Hepatic stellate cell (primary cell): ENCODE measurements at regions not wholly inside any gene's neighbourhood (a gene's known extent, or its start where the extent isn't known, plus 50 kb on each side); places are given as distances from the start of the nearest gene placed in this dataset.
"Not testable (repeated sequence)": the region's sequence is repeated elsewhere in the genome, so short reads cannot be mapped to it uniquely, and the experiment has no call there.

ENCODE experiments used
- DNase-seq: peaks from one replicate; pipeline ENCODE4 v3.0.0; 2011; ENCODE audit warnings: low spot score

DNA sequence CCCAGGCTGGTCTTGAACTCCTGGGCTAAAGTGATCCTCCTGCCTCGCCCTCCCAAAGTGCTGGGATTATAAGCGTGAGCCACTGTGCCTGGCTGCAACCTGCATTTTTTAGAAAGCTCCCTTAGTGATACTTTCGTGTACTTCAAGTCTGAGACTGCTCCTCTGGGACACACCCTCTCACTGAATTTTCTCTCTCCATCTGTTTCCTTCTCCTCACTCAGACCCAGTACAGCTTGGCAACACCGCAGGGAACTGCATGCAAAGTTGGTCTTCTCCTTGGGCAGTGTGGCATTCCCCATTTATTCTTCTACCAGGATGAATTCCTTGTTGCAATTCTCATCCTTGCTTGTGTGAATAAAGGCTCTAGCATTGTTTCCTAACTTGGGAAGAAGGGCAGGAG is 175.9 kb downstream of the LPIN1 start:
- DNase-seq = no peak

DNA sequence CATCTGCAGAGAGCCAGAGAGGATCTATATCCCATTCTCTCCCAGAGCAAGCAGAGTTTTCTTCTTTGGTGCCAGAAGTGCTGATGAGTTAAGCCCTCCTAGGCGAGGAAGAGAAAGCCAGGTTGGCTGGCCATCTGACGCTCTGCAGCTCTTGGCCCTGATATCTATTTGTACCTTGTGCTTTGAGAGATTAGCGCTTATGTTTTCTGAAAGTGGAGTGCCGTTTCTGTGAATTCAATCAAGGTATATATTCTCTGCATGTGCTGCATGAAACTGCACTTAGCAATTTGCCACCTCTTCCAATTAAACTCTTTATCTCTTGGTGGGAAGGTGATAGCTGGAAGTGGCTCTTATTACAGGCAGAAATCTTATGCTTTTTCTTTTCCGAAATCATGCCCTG is 177.5 kb downstream of the LPIN1 start:
- no peak for DNase-seq

DNA sequence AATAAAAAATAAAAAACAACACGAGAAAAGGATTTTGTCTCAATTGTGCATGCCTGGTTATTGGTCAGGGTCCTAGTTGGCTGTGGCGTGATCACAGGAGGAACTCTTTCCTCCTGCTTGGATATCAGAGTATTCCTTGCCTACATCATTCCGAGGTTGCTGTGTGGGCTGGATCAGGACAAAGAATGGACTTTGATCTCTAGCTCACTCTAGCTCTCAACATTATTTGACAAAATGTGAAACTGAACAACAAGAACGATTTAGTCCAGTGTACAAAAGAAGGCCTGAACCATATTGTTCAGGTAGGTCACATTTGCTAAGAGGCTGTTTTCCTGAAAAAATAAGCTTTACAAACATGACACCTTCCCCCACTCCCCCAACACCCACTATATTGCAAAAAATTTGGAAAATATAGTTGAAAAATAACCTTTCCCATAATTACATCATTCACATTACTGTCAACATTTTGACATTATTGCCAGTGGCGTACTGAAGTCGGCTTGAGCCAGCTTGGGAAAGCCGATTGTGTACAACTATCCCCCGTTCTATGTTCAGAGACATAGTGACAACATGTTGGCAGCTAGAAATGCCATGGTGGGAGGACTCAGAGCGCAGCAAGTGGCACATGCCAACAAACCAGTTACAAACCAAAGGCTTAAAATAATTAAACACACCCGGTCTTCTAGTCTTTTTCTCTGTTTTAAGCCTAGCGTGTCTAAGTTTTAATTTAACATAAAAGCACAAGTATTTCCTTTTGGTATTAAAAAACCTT is 179.0 kb downstream of the LPIN1 start:
- no peak for DNase-seq

DNA sequence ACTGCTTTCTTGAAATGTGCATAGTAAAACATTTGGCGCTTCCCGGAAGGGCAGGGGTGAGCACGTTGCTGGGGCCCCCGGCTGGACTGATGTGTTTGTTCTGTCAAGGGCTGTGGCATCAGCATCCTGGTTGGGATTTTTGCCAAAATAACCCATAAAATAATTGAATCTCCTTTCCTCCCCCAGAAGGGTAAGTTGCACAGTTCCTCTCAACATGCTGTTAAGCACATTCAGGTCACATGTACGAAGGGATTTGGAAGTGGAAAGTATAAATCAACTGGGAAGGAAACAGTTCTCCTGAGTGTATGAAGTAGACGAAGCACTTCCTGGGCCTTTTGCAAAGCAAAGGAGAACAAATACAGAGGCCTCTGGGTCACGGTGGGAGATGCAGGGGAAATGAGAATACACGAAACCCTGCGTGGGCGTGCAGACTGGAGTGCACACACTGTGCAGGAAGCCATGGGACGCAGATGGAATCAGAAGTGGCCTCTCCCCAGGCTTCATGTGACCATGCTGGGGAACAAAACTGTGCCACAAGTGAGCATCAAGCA is 183.9 kb downstream of the LPIN1 start:
- no peak for DNase-seq

DNA sequence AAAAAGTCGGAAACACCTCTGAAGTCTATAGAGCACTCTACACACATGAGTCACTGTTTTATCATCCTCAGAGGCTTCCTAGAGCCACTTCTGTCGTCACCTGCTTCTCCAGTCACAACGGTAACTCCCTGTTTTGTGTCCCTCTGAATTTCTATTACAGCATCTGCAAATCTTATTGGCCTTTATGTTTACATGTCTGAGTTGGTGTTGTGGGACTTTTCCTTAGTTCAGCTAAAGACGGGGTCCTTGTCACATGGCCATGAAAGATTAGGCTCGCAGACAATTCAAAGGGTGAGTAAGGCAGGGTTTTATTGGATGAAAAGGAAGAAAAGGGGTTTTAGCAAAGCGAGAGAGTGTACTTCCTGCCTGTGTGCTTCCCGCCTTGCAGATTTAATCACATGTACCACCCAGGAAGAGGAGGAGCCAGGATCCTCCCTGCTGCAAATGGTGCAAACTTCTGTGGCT is 185.6 kb downstream of the LPIN1 start:
- no peak for DNase-seq

DNA sequence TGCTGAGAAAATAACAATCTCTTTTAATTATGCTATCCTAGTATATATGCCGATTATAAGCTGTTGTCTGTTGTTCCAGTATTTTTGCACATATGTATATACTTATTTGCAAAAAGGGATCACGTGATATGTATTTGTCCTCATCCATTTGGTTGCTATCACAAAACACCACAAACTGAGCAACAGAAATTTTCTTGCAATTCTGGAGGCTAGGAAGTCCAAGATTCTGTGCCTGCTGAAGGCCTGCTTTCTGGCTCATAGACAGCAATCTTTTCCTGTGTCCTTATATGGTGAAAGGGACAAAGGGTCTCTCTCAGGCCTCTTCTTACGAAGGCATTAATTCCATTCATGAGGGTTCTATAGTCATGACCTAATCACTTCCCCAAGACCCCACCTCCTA is 186.5 kb downstream of the LPIN1 start:
- no peak for DNase-seq

DNA sequence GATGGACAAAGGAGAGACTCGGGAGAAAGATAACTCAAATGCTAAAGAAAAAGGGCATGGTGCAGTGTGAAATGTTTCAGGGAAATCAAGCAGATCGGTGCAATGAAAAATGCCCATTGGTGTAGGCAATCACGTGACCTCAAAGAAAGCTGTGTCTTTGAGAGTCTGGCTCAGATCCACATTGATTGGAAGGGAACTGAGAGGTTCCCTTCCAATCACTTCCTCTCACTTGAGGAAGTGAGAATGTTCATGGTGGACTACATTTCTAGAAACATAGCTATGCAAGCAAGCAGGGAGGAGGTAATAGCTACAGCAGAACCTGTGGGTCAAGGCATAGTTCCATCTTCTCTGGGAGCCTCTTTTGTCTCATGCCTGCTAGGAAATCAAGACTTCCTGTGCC is 187.4 kb downstream of the LPIN1 start:
- no peak for DNase-seq

DNA sequence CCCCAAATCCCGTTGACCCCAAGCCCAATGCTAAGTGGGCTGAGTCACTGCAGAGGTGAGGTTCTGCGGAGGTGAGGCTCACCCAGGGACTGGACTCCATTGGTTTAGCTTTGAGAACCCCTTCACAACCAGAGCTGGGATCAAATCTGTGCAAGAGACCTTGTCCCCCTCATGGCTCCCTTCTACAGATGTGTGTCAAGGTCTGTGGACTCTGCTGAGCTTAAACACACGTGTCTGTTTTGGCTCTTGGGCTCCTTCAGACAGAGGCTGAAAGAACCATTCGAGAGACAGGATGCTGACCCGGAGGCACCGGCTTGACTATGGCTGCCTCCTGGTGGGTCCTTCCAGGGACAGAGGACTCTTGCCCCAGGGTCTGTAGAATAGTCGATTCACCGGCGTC is 190.3 kb downstream of the LPIN1 start:
- no peak for DNase-seq

DNA sequence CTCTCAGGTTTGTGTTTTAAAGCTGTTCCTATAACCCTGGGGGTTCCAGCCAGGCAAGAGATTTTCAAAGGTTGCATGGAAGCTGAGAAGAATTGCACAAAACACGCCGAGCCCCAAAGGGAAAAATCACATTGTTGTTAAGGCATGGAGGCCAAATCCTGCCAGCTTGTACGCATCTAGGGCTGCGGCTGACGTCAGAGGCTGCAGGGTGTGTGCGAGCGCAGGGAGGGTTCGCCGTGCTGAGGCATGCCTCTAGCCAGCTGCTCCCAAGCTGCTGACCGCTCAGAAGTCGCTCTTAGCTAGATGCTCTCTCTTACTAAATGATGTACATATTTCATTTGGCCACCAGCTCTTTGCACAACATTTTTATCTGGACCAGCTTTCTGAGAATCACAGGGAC is 191.8 kb downstream of the LPIN1 start:
- DNase-seq = no peak

DNA sequence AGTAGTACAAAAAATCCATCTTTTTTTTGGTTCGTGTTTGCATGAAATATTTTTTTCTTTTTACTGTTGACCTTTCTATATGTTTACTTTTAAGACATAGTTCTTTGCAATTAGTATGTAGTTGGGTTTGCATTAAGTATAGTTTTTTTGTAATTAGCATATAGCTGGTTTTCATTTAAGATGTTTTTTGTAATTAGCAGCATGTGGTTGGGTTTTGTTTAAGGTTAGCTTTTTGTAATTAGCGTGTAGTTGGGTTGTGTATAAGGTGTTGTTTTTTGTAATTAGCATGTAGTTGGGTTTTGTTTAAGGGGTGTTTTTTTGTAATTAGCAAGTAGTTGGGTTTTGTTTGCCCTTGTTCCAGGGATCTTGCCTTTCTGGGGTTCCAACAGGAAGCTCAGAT is 193.1 kb downstream of the LPIN1 start:
- DNase-seq = no peak

DNA sequence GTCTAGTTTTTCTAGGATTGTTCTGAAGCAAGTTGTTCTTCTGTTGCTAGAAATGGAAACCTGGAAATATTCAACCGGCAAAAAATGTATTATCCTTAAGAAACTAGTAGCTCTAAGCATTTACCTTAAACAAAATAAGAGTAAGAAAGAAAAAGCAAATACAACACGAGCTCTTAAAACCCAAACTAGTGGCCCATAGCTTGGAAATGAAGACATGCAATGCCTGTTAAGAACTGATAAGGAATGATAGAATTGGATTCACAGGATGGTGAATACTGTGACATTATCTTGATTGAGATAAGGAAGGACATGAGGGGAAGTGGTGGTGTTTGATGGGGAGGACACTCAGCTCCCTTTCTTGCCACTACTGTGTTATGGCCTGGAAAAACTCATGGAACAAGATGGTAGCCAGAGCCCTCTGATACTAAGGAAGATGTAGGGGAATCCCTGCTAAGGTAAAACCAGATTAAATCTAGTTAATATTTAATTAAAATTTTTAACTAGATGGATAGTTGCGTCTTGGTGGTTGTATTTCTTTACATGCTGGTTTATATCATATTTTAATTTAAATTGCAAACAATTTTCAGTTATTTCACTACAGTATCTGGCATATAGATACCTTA is 193.8 kb downstream of the LPIN1 start:
- DNase-seq = no peak

DNA sequence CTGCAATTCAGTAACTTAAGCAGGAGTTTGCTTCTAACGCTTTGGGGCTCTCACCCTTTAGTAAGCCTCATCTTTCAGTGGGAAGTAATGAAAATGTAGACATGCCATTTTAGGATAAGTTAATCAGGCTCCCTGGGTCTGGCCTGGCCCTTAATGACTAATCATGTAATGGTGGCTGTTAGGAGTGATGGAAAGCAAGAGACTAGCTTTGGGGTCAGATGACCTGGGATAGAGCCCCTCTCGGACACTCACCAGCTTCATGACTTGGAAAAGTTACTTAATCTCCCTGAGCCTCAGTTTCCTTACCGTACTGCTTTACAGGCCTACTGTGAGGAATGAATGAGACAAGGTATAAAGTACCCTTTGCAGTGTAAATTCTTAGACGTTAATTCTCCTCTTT is 194.4 kb downstream of the LPIN1 start:
- no peak for DNase-seq

DNA sequence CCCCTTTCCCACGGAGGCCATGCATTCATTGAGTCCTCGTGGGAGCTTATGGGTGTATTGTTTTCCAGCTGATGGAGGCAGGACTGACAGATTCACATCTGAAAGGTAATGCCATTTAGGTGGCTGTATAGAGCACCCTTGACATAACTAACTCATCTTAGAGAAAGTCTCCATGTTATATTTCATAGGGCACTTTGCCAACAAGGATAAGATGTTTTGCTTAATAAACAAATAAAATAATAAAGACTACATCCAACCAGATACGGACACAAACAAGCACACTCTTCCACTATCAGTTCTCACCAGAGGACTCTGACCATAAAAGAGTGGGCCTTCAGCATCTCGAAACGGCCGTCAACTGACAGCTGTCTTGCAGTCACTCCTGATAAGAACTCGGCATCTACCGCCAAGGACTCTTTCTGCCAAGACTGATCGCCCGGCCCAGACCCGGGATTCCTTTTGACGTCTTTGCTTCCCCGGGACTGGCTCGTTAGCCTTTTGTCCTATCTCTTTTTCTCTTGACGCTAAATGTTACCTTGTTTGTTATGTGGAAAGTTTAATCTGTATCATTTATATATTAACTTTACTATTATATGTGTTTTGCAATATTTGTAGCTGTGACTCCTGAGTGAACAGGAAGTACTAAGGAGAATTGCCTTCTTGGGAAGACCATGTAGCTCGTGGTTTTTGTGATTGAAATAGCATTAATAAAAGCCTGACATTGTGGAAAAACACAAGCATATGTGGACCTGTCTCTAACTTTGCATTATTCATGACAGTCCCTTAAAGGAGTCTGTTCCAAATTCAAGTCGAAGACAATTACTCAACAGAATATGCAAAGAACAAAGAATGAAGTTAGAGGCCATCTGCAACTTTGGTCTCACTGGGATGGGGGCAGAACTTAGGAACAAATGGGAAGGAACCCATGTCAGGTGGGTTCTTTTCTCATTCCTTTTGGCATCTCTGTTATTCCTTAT is 195.1 kb downstream of the LPIN1 start:
- no peak for DNase-seq

DNA sequence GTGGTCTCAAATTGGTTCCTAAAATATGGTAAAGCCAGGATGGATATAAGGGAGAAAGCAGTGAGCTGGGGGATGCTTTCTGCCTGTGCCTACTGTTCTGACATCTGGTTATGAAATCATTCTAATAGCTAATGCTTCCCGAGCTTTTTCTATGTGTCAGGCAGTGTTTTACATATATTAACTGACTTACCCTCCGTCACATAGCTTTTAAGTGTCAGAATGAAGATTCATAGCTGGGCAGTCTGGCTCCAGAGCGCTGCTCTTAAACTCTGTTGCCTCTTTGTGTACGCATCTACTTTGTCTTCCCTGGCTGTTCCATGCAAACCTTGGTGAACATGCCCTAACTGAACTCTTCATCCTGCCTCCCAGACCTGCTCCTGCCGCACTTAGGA is 195.7 kb downstream of the LPIN1 start:
- DNase-seq = no peak

DNA sequence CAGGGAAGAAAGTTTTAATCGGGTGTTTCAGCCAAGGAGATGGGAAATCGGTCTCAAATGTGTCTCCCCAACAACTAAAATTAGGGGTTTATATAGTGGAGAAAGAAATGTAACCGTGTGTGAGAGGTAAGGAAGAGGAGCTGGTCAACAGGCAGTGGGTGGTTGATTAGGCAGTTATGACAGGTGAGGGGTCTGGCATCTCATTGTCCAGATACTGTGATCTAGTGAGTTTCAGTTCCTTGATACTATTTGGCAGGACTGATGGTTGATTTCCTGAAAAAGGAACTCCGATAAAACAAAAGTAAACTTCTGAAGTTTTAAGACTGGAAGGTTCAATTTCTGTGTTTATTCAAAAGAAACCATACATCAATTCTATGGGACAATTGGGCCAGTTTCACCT is 197.9 kb downstream of the LPIN1 start:
- DNase-seq = no peak

DNA sequence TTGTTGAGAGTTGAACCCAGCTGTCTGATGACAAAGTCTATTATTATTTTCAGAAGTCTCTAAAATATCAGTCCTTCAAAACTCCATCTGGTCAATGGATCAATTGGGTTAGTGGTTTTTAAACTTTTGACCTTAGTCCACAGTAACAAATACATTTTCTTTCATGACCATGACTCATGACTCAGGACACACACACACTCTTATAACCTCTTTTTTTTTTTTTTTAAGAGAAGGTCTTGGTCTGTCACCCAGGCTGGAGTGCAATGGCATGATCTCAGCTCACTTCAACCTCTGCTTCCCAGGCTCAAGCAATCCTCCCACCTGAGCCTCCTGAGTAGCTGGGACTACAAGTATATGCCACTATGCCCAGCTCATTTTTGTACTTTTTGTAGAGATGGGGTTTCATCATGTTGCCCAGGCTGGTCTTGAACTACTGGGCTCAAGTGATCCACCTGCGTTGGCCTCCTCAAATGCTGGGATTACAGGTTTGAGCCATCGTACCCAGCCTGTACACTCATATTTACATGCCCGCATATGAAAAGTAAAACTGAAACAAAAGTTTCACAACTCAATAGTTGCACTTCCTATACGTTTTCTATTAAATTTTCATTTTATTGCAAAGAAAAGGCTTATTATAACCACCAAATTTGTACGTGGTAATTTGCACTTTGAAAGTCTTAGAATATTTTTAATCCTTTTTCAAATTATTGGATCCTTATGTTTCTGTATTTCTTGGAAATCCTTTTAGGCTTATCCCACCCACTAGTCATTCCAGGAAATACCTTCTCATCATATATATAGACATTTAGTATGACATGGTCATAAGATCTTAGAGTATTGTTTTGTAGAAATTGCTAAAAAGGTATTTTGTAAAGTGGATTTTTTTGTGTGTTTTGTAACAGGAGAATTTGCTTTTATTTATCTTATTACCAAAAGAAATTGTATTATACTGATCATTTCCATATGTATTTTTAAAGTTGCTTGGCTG is 199.0 kb downstream of the LPIN1 start:
- DNase-seq = no peak

DNA sequence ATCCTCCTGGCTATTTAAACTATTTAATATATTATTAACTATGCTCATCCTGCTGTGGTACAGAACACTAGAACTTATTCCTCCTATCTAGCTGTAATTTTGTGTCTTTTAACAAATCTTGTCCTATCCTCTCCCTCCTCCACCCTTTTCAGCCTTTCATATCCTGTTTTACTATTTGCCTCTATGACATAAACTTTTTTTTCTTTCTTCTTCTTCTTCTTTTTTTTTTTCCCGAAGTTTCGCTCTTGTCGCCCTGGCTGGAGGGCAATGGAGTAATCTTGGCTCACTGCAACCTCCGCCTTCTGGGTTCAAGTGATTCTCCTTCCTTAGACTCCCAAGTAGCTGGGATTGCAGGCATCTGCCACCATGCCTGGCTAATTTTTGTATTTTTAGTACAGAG is 201.5 kb downstream of the LPIN1 start:
- DNase-seq = no peak

DNA sequence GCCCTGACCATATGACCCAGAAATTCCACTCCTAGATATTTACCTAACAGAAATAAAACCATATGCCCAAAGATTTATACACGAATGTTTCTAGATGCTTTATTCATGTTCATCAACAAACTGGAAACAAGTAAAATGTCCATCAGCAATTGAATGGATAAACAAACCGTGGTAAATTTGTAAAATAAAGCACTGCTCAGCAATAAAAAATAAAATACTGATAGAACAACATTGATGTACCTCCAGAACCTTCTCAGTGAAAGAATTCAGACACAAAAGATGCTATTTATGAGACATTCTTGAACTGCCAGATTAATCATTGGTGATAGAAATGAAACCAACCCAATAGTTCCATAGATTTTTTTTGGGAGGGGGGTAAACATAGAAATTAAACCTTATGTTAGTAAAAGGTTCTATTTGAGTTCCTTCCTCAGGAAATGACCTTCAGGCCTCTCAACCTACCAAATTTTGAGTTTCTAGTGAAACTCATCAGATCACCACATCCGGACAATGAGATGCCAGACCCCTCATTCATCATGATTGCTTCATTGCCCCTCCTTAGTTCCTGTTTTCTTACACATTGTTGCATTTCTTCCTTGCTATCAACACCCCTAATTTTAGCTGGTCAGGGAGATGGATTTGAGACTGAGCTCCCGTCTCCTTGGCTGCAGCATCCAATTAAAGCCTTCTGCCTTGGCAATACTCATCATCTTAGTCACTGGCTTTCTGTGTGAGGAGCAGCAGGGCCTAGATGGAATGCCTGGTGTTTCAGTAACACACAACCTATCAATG is 203.5 kb downstream of the LPIN1 start:
- DNase-seq = no peak

DNA sequence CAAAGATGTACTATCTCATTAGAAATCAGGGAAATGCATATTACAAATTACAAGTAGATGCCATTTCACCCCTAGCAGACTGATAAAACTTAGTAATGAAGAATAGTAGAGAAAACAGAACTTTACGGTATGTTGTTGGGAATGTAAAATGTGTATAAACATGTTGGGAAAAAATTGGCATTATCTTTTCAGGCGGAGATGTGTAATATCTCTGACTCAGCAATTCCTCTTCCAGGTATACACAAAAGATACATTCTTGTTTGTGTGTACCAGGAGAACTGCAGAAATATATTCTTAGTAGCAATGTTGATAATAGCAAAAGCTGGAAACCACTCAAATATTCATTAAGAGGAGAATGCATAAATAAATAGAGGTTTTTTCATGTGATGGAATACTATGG is 204.5 kb downstream of the LPIN1 start:
- no peak for DNase-seq

DNA sequence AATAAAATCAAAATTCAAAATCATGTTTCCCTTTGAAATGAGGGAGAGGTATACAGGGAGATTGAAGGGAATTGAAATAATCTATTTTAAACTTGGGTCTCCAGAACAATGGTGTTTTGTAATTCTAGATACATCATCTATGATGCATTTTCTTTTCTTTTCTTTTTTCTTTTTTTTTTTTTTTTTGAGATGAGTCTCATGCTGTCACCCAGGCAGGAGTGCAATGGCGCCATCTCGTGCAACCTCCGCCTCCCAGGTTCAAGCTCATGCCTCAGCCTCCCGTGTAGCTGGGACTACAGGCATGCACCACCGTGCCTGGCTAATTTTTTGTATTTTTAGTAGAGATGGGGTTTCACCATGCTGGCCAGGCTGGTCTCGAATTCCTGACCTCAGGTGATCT is 205.1 kb downstream of the LPIN1 start:
- DNase-seq = not testable (repeated sequence)
